SK-N-SH treated with all-trans-retinoic acid at 6 μM for 48 hours (cell line): ENCODE measurements at regions not wholly inside any gene's neighbourhood (a gene's known extent, or its start where the extent isn't known, plus 50 kb on each side); places are given as distances from the start of the nearest gene placed in this dataset.

Experiments
- SNAI2 ChIP-seq: fragments of 250-450 bp; sonication (Bioruptor Pico); IDR thresholded peaks from 2 replicates; pipeline ENCODE4 v1.5.0; 2020; ENCODE audit warnings: mild to moderate bottlenecking, moderate library complexity
- ZNF8 ChIP-seq: fragments of 450-650 bp; formaldehyde crosslinking; IDR thresholded peaks from 2 replicates; pipeline ENCODE4 v1.5.0; 2020; ENCODE audit warnings: mild to moderate bottlenecking, moderate library complexity
- TF ChIP-seq, protein P1 (sequence below): fragments of 250-450 bp; sonication (Bioruptor Pico); IDR thresholded peaks from 2 replicates; pipeline ENCODE4 v1.5.1; 2021; ENCODE audit warnings: mild to moderate bottlenecking, moderate library complexity

GRCh38 chr1:84048820-84049219, 49.9 kb upstream of the TTLL7 start (continued):
- TF ChIP-seq, protein P1, sequence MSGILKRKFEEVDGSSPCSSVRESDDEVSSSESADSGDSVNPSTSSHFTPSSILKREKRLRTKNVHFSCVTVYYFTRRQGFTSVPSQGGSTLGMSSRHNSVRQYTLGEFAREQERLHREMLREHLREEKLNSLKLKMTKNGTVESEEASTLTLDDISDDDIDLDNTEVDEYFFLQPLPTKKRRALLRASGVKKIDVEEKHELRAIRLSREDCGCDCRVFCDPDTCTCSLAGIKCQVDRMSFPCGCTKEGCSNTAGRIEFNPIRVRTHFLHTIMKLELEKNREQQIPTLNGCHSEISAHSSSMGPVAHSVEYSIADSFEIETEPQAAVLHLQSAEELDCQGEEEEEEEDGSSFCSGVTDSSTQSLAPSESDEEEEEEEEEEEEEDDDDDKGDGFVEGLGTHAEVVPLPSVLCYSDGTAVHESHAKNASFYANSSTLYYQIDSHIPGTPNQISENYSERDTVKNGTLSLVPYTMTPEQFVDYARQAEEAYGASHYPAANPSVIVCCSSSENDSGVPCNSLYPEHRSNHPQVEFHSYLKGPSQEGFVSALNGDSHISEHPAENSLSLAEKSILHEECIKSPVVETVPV, result no peak
- TF ChIP-seq ZNF8 (CRISPR knock-in tag) (no peak), SNAI2 (CRISPR knock-in tag) (no peak)
